GM23338 (cell line): ENCODE measurements at regions not wholly inside any gene's neighbourhood (a gene's known extent, or its start where the extent isn't known, plus 50 kb on each side); places are given as distances from the start of the nearest gene placed in this dataset.

Experiments
- ATAC-seq: fragments of 200-7000 bp; cut with Tn5 transposase; 3 replicates; pipeline ENCODE4 v1.9.1; 2020
- DNase-seq: peaks from one replicate; pipeline ENCODE4 v3.0.0-alpha.2; 2015; ENCODE audit warnings: low spot score
- H2AFZ ChIP-seq: fragments of 200-600 bp; sonication (generic); 2 replicates; pipeline ENCODE4 v1.8.0; 2016; ENCODE audit warnings: antibody characterized with exemption, mild to moderate bottlenecking, moderate library complexity
- H3F3A ChIP-seq: fragments of 200-600 bp; sonication (generic); replicated peaks from 2 replicates; pipeline ENCODE4 v1.8.0; 2017; ENCODE audit warnings: antibody characterized with exemption, mixed run types, low read depth
- H3K27ac ChIP-seq: fragments of 200-600 bp; sonication (generic); 2 replicates; pipeline ENCODE4 v1.6.1; 2016; ENCODE audit warnings: low read depth
- H3K27me3 ChIP-seq: fragments of 200-600 bp; sonication (generic); 2 replicates; pipeline ENCODE4 v1.8.0; 2016; ENCODE audit warnings: mild to moderate bottlenecking, mixed run types, moderate library complexity; ENCODE audit not compliant: insufficient read depth
- H3K36me3 ChIP-seq: fragments of 200-600 bp; sonication (generic); 2 replicates; pipeline ENCODE4 v1.8.0; 2016; ENCODE audit warnings: mild to moderate bottlenecking; ENCODE audit not compliant: insufficient read depth
- H3K4me1 ChIP-seq: fragments of 200-600 bp; sonication (generic); 2 replicates; pipeline ENCODE4 v1.8.0; 2016; ENCODE audit warnings: mild to moderate bottlenecking, moderate library complexity; ENCODE audit not compliant: insufficient read depth
- H3K4me2 ChIP-seq: fragments of 200-600 bp; sonication (generic); 2 replicates; pipeline ENCODE4 v1.7.1; 2017; ENCODE audit warnings: mixed run types
- H3K4me3 ChIP-seq: fragments of 200-600 bp; sonication (generic); 2 replicates; pipeline ENCODE4 v1.6.1; 2016; ENCODE audit warnings: mixed run types
- H3K79me2 ChIP-seq: fragments of 200-600 bp; sonication (generic); replicated peaks from 2 replicates; pipeline ENCODE4 v1.8.0; 2017; ENCODE audit warnings: mild to moderate bottlenecking; ENCODE audit not compliant: insufficient read depth
- H3K9me2 ChIP-seq: fragments of 200-600 bp; sonication (generic); 2 replicates; pipeline ENCODE4 v1.8.0; 2017; ENCODE audit not compliant: insufficient read depth
- H4K20me1 ChIP-seq: fragments of 200-600 bp; sonication (generic); replicated peaks from 2 replicates; pipeline ENCODE4 v1.8.0; 2017; ENCODE audit warnings: mild to moderate bottlenecking; ENCODE audit not compliant: insufficient read depth
- H3K27ac Mint-ChIP-seq: 2 replicates; pipeline ENCODE4 v1.8.0; 2020; ENCODE audit warnings: inconsistent platforms, mild to moderate bottlenecking, moderate library complexity, mixed read lengths
- H3K27me3 Mint-ChIP-seq: 3 replicates; pipeline ENCODE4 v1.8.0; 2022; ENCODE audit warnings: low read depth, mild to moderate bottlenecking, moderate library complexity, mixed read lengths, inconsistent platforms; ENCODE audit not compliant: insufficient read depth, poor library complexity
- H3K36me3 Mint-ChIP-seq: 3 replicates; pipeline ENCODE4 v1.8.0; 2021; ENCODE audit warnings: low read depth, mild to moderate bottlenecking, inconsistent platforms, moderate library complexity, mixed read lengths
- H3K4me1 Mint-ChIP-seq: 3 replicates; pipeline ENCODE4 v1.8.0; 2020; ENCODE audit warnings: mild to moderate bottlenecking, inconsistent platforms, mixed read lengths
- H3K4me3 Mint-ChIP-seq: 3 replicates; pipeline ENCODE4 v1.8.0; 2021; ENCODE audit warnings: moderate library complexity, mild to moderate bottlenecking, inconsistent platforms, mixed read lengths
- H3K9me3 Mint-ChIP-seq: 3 replicates; pipeline ENCODE4 v1.8.0; 2020; ENCODE audit warnings: moderate library complexity, mild to moderate bottlenecking, inconsistent platforms, mixed read lengths
- CREB1 ChIP-seq: fragments of 250-450 bp; sonication (Bioruptor Pico); IDR thresholded peaks from 2 replicates; pipeline ENCODE4 v1.5.0; 2020; ENCODE audit warnings: low read depth, mild to moderate bottlenecking, moderate library complexity
- CTCF ChIP-seq, 2 experiments: fragments of 200-600 bp in 1 of 2; sonication (generic) in 1 of 2; conservative IDR thresholded peaks; 2 replicates each; pipeline versions ENCODE4 v1.5.1 to v1.6.1; 2016 to 2017; ENCODE audit warnings: antibody characterized with exemption in 2 of 2, low read depth in 2 of 2, mild to moderate bottlenecking in 2 of 2, moderate library complexity in 1 of 2
- ETS1 ChIP-seq: IDR thresholded peaks from 2 replicates; pipeline ENCODE4 v1.6.1; 2016; ENCODE audit warnings: antibody characterized with exemption
- EZH2 ChIP-seq: fragments of 200-600 bp; sonication (generic); IDR thresholded peaks from one replicate; pipeline ENCODE4 v1.8.0; 2017; ENCODE audit warnings: antibody characterized with exemption, mild to moderate bottlenecking, low read depth; ENCODE audit not compliant: unreplicated experiment
- EZH2phosphoT487 ChIP-seq: fragments of 200-600 bp; sonication (generic); IDR thresholded peaks from one replicate; pipeline ENCODE4 v1.8.1; 2018; ENCODE audit warnings: antibody characterized with exemption; ENCODE audit not compliant: unreplicated experiment
- JUNB ChIP-seq: IDR thresholded peaks from one replicate; pipeline ENCODE4 v1.6.1; 2016; ENCODE audit warnings: antibody characterized with exemption; ENCODE audit not compliant: unreplicated experiment
- NANOG ChIP-seq: IDR thresholded peaks from 2 replicates; pipeline ENCODE4 v1.6.1; 2016; ENCODE audit warnings: antibody characterized with exemption, borderline replicate concordance
- POLR2AphosphoS5 ChIP-seq: IDR thresholded peaks from 2 replicates; pipeline ENCODE4 v1.6.1; 2016; ENCODE audit warnings: antibody characterized with exemption, low read depth
- REST ChIP-seq: IDR thresholded peaks from one replicate; pipeline ENCODE4 v1.6.1; 2018; ENCODE audit warnings: antibody characterized with exemption; ENCODE audit not compliant: unreplicated experiment
- STAT1 ChIP-seq: IDR thresholded peaks from one replicate; pipeline ENCODE4 v1.6.1; 2016; ENCODE audit warnings: antibody characterized with exemption; ENCODE audit not compliant: unreplicated experiment
- ZNF114 ChIP-seq: fragments of 250-450 bp; sonication (Bioruptor Pico); IDR thresholded peaks from 2 replicates; pipeline ENCODE4 v1.5.0; 2020; ENCODE audit warnings: mild to moderate bottlenecking, moderate library complexity
- ZNF331 ChIP-seq: fragments of 250-450 bp; sonication (Bioruptor Pico); IDR thresholded peaks from 2 replicates; pipeline ENCODE4 v1.5.0; 2020; ENCODE audit warnings: low read depth, mild to moderate bottlenecking, moderate library complexity
- ZNF462 ChIP-seq: fragments of 250-450 bp; sonication (Bioruptor Pico); IDR thresholded peaks from 2 replicates; pipeline ENCODE4 v1.5.0; 2020; ENCODE audit warnings: mild to moderate bottlenecking, moderate library complexity

GRCh38 chr7:81627536-81628287 lies 142.1 kb downstream of the HGF start:
- Histone ChIP-seq H3K4me2 (no peak overlapping the region), H4K20me1 (no peaks in the 10 kb centered on the region), H3K36me3 (no peaks in the 10 kb centered on the region), H3K79me2 (no peaks in the 10 kb centered on the region), H2AFZ (no peak overlapping the region), H3K4me3 (no peak overlapping the region), H3K27ac (no peak overlapping the region), H3K27me3 (no peaks in the 10 kb centered on the region), H3F3A (no peaks in the 10 kb centered on the region), H3K4me1 (no peaks in the 10 kb centered on the region), H3K9me2 (no peaks in the 10 kb centered on the region)
- Mint-ChIP-seq H3K9me3 (no peaks in the 10 kb centered on the region; the same call in 2 of the 3 replicates), H3K27ac (no peak overlapping the region), H3K4me3 (no peak overlapping the region), H3K4me1 (peaks cover 14% of the 10 kb centered on the region; the same call in 2 of the 3 replicates), H3K36me3 (no peaks in the 10 kb centered on the region; the same call in 2 of the 3 replicates), H3K27me3 (no peaks in the 10 kb centered on the region)
- DNase-seq (no peak), ATAC-seq (no peak)
- TF ChIP-seq POLR2AphosphoS5 (no peak), ETS1 (no peak), ZNF331 (no peak), CTCF (conservative IDR thresholded peaks at IDR 0.05; ENCODE audit: low read depth in 2 of 2) (no peak), JUNB (no peak), NANOG (no peak), EZH2phosphoT487 (no peak), CREB1 (CRISPR knock-in tag) (no peak), STAT1 (no peak), ZNF462 (CRISPR knock-in tag) (no peak), ZNF114 (no peak), REST (no peak), EZH2 (no peak)
